ENCODE measurements at regions not wholly inside any gene's neighbourhood (a gene's known extent, or its start where the extent isn't known, plus 50 kb on each side); places are given as distances from the start of the nearest gene placed in this dataset.
"Not testable (repeated sequence)": the region's sequence is repeated elsewhere in the genome, so short reads cannot be mapped to it uniquely, and the experiment has no call there.

DNA sequence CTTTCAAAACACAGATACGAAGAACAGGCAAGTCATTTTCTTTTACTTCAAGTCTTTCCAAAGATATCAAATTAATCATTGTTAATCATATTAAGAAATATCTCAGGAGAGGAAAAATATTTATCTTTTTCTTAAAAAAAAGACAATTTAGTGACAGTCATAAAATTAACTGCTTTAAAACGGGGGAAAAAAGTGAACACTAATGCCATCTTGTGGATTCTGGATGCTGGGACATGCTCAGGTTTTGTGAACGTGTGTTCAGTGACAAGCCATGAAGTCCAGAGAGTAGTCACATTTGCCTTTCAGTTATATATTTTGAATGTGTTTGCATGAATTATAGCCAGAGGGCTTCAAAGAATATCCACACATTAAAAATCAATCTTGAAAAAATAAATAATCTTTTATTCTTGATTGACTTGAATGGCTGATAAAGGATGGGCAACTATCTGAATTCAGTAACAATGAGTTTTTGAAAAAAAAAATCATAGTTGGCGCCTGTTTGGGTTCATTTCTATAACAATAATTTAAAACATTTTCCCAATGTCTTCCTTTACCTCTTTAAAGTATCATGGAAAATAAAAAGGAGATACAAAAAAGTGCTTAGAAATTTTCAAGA, 74.7 kb upstream of the NOX3 start:
- no peak for DNase-seq (ENCODE audit: low spot score)
- H3K27me3 Mint-ChIP-seq = peaks cover 0 to 7% of the 10 kb centered on the region in 2 donors
- peaks cover 5 to 8% of the 10 kb centered on the region in 2 donors for H3K4me1 Mint-ChIP-seq (ENCODE audit: low read depth in 2 of 2)
- no peaks in the 10 kb centered on the region for H3K9me3 Mint-ChIP-seq
- no peak overlapping the region for H3K27ac Mint-ChIP-seq
- ATAC-seq = no peak
- H3K36me3 Mint-ChIP-seq = no peaks in the 10 kb centered on the region
- no peak overlapping the region for H3K4me3 Mint-ChIP-seq

DNA sequence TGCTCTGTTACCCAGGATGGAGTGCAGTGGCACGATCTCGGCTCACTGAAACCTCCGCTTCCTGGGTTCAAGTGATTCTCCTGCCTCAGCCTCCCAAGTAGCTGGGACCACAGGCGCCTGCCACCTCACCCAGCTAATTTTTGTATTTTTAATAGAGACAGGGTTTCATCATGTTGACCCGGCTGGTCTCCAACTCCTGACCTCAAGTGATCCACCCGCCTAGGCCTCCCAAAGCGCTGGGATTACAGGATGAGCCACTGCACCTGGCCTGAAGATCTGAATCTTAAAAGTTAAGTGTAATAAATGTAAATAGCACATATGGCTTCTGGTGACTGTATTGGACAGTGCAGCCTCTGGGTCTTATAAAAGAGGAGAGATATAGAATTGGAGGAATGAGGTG, 74.2 kb upstream of the NOX3 start:
- not testable (repeated sequence) for H3K4me1 Mint-ChIP-seq (ENCODE audit: low read depth in 2 of 2); H3K36me3 Mint-ChIP-seq; H3K4me3 Mint-ChIP-seq; ATAC-seq; H3K27ac Mint-ChIP-seq; DNase-seq (ENCODE audit: low spot score); H3K27me3 Mint-ChIP-seq; H3K9me3 Mint-ChIP-seq

DNA sequence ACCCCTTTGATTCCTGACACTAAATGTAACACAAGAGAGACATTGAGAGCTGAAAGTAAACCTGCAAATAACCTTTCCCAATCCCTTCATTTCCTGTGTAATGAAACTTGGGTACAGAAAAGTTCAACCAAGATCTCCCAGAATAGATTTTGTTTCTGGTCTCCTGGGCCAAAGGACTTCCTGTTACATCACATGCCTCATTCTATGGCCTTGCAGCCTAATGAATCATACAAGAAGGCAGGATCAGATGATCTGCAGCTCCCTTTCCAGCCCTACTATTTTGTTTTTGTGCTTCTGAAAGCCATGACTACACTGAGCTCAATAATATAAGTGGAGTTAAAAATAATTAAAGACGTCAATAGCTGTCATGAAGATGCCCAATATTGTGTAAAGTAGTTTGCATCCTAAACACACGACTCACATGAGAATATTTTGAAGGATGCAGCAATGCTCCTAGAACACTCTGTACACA, 73.4 kb upstream of the NOX3 start:
- Mint-ChIP-seq H3K36me3 (no peaks in the 10 kb centered on the region), H3K27ac (peak overlapping the region in 1 of 2 donors; percentile 74), H3K9me3 (no peaks in the 10 kb centered on the region), H3K27me3 (peaks cover 0 to 7% of the 10 kb centered on the region in 2 donors), H3K4me3 (no peak overlapping the region), H3K4me1 (ENCODE audit: low read depth in 2 of 2) (peaks cover 5 to 8% of the 10 kb centered on the region in 2 donors)
- DNase-seq (ENCODE audit: low spot score) (no peak), ATAC-seq (no peak)

DNA sequence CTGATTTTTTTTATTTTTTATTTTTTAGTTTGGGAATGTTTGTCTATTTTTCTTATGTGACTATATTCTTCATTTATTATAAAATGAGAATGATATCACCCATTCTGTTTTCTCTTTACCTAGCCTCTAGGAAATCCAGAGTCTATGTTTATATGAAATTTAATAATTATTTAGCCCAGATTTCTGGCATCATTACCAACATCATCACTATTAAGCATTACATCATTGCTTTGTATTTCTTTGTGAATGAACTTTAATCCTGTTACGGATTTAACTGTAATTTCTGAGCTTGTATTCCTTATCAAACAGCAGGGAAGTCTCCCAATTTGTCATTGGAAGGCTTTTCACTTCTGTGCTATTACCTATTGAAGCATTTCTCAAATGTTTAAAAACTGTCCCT, 72.7 kb upstream of the NOX3 start:
- ATAC-seq = no peak
- Mint-ChIP-seq H3K4me1 (ENCODE audit: low read depth in 2 of 2) (peaks cover 5 to 8% of the 10 kb centered on the region in 2 donors), H3K9me3 (no peaks in the 10 kb centered on the region), H3K27ac (no peak overlapping the region), H3K4me3 (no peak overlapping the region), H3K36me3 (no peaks in the 10 kb centered on the region), H3K27me3 (peaks cover 0 to 7% of the 10 kb centered on the region in 2 donors)
- DNase-seq (ENCODE audit: low spot score) = no peak

DNA sequence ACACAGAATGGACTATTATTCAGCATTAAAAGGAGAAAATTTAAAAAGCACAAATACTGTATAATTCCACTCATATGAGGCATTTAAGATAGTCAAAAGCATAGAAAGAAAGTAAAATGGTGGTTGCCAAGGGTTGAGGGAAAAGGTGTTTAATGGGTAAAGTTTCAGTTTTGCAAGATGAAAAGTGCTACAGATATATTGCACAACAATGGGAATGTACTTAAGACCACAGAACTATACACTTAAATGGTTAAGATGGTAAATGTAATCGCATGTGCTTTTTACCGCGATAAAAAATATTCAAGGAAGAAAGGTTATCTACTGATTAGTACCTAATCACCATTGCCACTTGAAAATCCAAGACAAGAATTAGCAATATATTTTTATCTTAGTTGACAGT, 71.8 kb upstream of the NOX3 start:
- no peak for ATAC-seq
- Mint-ChIP-seq H3K4me1 (ENCODE audit: low read depth in 2 of 2) (peaks cover 5 to 8% of the 10 kb centered on the region in 2 donors), H3K27ac (no peak overlapping the region), H3K9me3 (peaks cover 4% of the 10 kb centered on the region), H3K27me3 (peaks cover 0 to 4% of the 10 kb centered on the region in 2 donors), H3K4me3 (no peak overlapping the region), H3K36me3 (no peaks in the 10 kb centered on the region)
- no peak for DNase-seq (ENCODE audit: low spot score)

DNA sequence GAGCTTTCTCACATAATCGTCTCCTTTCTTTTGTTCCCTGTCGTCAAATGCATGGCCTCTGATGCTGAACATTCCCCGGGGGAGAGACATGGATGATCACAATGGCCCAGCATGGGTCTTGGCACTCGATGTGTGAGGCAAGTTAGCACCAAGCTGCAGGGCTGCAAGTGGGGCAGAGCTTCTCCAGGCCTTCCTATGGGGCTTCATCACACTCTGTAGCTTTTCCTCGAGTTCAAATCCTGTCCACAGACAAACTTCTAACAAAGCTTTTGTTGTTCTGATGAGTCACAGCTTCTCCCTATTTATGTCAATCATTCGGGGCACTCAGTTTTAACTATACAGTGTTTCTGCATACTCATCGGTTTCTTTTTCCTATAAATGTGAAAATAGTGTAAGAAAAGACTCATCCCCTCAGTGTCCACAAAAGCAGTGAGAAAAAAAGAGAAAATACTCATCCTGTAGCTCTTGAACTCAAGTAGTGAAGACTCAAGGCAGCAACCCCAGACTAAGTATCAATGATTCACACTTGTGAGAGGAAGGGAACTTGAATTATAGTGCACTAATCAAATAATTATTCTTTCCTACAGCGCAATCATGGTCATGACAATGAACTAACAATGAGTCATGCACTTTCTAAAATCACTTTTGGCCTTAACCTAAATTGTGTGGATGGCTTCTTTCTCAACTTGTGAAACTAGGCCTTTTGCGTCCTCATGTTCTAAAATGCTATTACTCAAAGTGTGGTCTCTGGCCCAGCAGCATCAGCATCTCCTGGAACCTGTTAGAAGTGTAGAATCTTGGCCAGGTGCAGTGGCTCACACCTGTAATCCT, 68.4 kb upstream of the NOX3 start:
- ATAC-seq (no peak), DNase-seq (ENCODE audit: low spot score) (no peak)
- Mint-ChIP-seq H3K4me1 (ENCODE audit: low read depth in 2 of 2) (peaks cover 3 to 4% of the 10 kb centered on the region in 2 donors), H3K27ac (no peak overlapping the region), H3K4me3 (no peak overlapping the region), H3K36me3 (no peaks in the 10 kb centered on the region), H3K9me3 (peaks cover 4% of the 10 kb centered on the region), H3K27me3 (no peaks in the 10 kb centered on the region)

DNA sequence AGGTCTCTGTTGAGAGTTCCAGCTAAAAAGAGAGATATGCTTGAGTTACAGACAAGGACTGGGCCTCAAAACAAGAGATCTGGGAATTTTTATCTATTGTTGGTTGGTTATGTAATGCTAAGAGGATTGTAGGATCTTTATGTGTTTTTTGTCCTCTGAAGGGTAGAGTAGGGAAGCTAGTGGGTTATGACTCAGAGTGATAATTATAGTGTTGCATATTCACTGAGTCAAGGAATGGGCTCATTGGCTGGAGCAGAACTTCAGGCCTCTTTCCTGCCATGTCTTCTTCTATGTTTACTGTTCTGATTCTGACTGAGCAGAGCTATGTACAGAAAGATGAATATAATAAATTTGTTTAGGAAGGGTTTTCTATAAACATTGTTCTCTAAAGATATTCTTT, 66.1 kb upstream of the NOX3 start:
- peaks cover 4% of the 10 kb centered on the region for H3K9me3 Mint-ChIP-seq
- no peak overlapping the region for H3K27ac Mint-ChIP-seq
- no peaks in the 10 kb centered on the region for H3K27me3 Mint-ChIP-seq

DNA sequence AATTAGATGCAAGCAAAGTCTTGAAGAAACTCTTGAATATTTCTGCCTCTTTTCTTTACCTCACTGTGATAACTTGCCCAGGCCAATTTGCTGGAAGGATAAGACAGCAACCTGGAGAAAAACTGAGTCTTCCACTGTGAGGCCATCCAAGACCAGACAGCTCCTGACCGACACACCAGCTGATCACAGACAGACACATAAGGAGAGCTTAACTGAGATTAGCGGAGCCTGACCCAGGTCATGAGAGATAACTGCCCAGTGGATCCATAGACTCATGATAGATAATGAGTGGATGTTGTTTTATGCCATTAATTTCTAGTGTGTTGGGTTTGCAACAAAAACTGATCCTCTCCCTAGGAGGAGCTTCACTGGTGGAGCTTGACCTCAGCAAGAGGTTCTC, 64.4 kb upstream of the NOX3 start:
- no peak for DNase-seq (ENCODE audit: low spot score)
- Mint-ChIP-seq H3K27ac (no peak overlapping the region), H3K27me3 (peaks cover 0 to under 1% of the 10 kb centered on the region in 2 donors), H3K36me3 (no peaks in the 10 kb centered on the region), H3K9me3 (peaks cover 4% of the 10 kb centered on the region), H3K4me1 (ENCODE audit: low read depth in 2 of 2) (no peaks in the 10 kb centered on the region), H3K4me3 (no peak overlapping the region)
- no peak for ATAC-seq

More for the DNA sequence above, 66.1 kb upstream of the NOX3 start:
- DNase-seq (ENCODE audit: low spot score) (no peak), ATAC-seq (no peak)
- Mint-ChIP-seq H3K4me1 (ENCODE audit: low read depth in 2 of 2) (no peaks in the 10 kb centered on the region), H3K4me3 (no peak overlapping the region), H3K36me3 (no peaks in the 10 kb centered on the region)

DNA sequence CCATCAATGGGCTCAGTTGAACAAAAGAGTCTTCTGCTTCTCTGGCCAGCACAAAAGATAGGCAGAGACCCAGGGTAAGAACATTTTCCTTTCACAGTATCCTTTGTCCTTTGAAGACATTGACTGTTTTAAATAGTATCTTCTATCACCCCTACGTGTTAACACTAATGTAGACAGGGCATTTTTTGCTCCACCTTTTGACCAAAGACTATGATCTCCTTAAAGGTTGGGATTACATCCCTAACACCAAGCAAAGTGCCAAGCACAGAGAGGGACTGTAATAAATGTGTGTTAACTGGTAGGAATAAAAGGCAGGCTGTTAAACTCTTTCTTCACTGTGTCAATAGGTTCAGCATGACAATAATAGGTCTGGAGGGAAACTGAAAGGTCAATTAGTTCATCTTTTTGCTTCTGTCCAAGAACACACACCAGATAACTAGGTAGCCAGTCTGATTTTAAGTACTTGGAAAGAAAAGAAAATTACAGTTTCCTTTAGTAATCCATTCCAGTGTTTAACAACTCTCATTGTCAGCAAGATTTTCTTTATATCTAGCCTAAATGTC, 63.6 kb upstream of the NOX3 start:
- Mint-ChIP-seq H3K4me1 (ENCODE audit: low read depth in 2 of 2) (no peaks in the 10 kb centered on the region), H3K27me3 (peaks cover 0 to 3% of the 10 kb centered on the region in 2 donors), H3K9me3 (peaks cover 4% of the 10 kb centered on the region), H3K36me3 (no peaks in the 10 kb centered on the region), H3K4me3 (no peak overlapping the region), H3K27ac (no peak overlapping the region)
- ATAC-seq (no peak), DNase-seq (ENCODE audit: low spot score) (no peak)

DNA sequence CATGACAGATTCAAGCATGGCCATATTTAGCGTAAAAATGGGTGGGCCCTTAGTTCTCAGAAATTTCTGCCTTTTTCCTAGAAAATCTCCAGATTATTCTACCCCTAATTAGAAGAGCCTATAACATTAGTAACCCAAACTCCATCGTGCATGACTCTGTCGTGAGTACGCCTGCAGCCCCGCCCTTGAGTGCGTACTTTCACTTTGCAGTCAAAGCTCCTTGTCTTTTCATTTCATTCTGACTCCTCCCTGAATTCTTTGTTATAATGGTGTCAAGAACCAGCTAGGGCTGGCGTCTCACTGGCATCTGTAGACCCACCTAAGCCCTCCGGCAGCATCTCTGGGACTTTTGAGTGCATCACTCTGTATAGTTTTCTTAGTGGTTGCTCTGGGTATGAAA, 61.7 kb upstream of the NOX3 start:
- DNase-seq (ENCODE audit: low spot score) (no peak), ATAC-seq (no peak)
- H3K4me1 Mint-ChIP-seq (ENCODE audit: low read depth in 2 of 2) = no peaks in the 10 kb centered on the region
- peaks cover 0 to 5% of the 10 kb centered on the region in 2 donors for H3K27me3 Mint-ChIP-seq
- H3K9me3 Mint-ChIP-seq = peaks cover 3% of the 10 kb centered on the region
- no peak overlapping the region for H3K27ac Mint-ChIP-seq
- no peak overlapping the region for H3K4me3 Mint-ChIP-seq
- no peaks in the 10 kb centered on the region for H3K36me3 Mint-ChIP-seq

DNA sequence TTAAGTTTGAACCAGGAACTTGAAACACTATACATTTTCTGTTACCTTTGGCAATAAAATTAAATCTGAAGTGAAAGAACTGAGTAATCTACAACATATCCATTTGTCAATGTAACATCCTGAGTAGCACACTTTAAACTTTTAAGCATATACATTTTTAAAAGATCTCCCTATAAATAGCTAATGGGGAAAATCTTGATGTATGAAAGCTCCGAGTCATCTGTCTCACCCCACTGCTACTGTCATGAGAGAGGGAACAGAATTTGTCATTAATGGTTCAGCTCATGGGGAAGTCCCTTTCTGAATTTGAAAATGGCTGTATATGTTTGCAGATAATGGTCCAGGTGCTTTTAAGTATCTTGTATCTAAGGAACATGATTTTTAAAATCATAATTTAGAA, 55.2 kb upstream of the NOX3 start:
- DNase-seq (ENCODE audit: low spot score) (no peak), ATAC-seq (no peak)
- H3K36me3 Mint-ChIP-seq = no peaks in the 10 kb centered on the region
- no peak overlapping the region for H3K27ac Mint-ChIP-seq
- no peaks in the 10 kb centered on the region for H3K4me1 Mint-ChIP-seq (ENCODE audit: low read depth in 2 of 2)
- peaks cover 3% of the 10 kb centered on the region for H3K9me3 Mint-ChIP-seq
- peaks cover 3 to 7% of the 10 kb centered on the region in 2 donors for H3K27me3 Mint-ChIP-seq
- no peak overlapping the region for H3K4me3 Mint-ChIP-seq

DNA sequence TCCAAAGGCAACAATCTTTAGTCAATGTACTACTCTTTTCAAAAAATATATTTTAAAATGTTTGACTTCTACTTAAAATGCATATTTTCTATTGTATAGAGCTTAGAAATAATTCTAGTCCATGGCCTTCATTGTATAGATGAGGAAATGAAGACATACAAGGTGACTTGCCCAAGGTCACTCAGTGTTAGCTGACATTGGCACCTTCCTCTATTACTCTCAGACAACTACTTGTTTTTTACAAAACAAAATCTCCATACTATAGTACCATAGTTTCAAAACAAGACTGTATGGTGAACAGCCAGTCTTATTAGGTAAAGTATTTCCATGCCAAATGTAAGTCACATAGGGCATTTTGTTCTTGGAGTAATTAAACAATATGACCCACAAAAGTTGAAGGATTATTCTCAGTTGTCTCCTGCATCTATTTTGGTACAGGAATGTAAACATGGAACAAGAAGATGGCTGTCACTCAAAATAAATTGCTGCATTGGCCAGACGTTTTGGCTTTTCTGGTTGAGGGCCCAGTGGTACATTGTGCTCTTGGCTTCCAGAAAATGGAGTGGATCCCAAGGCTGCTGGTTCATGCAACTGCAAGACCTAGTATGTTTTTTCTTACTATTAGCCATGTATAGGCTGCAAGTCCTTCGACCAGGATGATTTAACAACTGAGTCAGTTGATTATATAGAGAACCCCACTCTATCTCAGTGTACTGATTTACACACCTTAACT, 54.3 kb upstream of the NOX3 start:
- no peak for DNase-seq (ENCODE audit: low spot score)
- ATAC-seq = no peak
- no peaks in the 10 kb centered on the region for H3K4me1 Mint-ChIP-seq (ENCODE audit: low read depth in 2 of 2)

DNA sequence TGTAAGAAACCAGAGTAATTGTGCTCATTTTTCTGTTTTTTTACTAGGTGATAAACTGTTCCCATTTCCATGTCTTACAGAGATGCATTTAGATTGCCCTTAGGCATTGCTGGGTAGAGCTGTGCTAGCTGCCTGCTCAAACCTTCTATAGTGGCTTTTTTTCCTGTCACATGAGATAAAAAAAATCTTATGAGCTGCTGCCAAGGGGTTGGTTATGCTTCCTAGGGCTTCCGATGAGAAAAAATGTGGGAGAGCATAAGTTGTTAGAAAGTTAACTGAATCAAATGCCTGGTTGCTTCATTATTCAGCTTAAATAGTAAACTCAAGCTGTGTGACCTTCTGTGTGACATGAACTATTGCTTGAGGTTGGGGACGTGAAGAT, 50.0 kb upstream of the NOX3 start:
- Mint-ChIP-seq H3K4me1 (ENCODE audit: low read depth in 2 of 2) (no peaks in the 10 kb centered on the region), H3K36me3 (no peaks in the 10 kb centered on the region), H3K27ac (no peak overlapping the region), H3K4me3 (no peak overlapping the region), H3K27me3 (peaks cover 5 to 7% of the 10 kb centered on the region in 2 donors), H3K9me3 (peaks cover 3% of the 10 kb centered on the region)
- no peak for DNase-seq (ENCODE audit: low spot score)
- ATAC-seq = no peak

More for the DNA sequence above, 54.3 kb upstream of the NOX3 start:
- Mint-ChIP-seq H3K9me3 (peaks cover 3% of the 10 kb centered on the region), H3K4me3 (no peak overlapping the region), H3K27me3 (peaks cover 7% of the 10 kb centered on the region in 2 donors), H3K36me3 (no peaks in the 10 kb centered on the region), H3K27ac (no peak overlapping the region)

Data from natural killer cell treated with Interleukin-12 subunit alpha and Interleukin-12 subunit beta and Interleukin-15 and Interleukin-18, amount 100 ng/mL, for 72 hours (primary cell).